GM18868 (cell line): ENCODE measurements at regions not wholly inside any gene's neighbourhood (a gene's known extent, or its start where the extent isn't known, plus 50 kb on each side); places are given as distances from the start of the nearest gene placed in this dataset.
"Not testable (repeated sequence)": the region's sequence is repeated elsewhere in the genome, so short reads cannot be mapped to it uniquely, and the experiment has no call there.

ENCODE experiments used
- ATAC-seq: cut with Tn5 transposase; IDR thresholded peaks from one replicate; pipeline ENCODE4 v1.9.1; 2021; ENCODE audit warnings: mild to moderate bottlenecking, moderate library complexity; ENCODE audit not compliant: unreplicated experiment

DNA sequence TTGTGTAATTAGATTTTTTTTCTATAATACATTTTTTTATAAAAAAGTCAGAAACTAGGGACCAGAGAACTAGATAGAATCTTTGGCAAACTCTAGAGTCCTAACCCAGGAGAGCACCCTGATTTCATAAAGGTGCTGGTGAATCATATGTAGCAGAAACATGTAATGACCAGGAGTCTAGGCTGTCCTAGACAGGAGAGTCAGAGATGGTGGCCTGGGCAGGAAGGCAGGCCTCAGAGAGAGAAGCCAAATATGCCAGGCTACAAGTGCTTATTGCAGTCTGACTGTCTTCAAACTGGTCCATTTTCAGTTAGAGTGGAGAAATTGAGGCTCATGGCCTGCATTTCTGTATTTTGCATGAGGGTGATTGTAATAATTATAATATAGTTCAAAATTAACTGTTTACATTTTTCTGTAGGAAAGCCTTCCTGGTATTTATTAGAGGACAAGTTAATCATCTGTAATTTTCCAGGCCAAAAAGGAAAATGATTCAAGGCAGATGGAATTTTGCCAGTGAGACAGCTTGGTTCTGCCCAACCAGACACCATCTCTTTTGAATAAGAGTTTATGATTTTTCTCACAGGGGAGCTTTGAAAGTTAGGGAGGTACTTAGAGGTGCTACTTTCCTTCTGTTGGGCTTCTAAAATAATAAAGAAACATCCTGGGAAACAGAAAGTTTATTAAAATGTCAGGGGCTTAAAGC, 129.8 kb downstream of the S1PR1 start:
- no peak for ATAC-seq

- no peak for ATAC-seq
Measured at GRCh38 chr1:101367630-101368029, 130.8 kb downstream of the S1PR1 start.

- no peak for ATAC-seq
Measured at GRCh38 chr1:101370488-101370887, 133.7 kb downstream of the S1PR1 start.

DNA sequence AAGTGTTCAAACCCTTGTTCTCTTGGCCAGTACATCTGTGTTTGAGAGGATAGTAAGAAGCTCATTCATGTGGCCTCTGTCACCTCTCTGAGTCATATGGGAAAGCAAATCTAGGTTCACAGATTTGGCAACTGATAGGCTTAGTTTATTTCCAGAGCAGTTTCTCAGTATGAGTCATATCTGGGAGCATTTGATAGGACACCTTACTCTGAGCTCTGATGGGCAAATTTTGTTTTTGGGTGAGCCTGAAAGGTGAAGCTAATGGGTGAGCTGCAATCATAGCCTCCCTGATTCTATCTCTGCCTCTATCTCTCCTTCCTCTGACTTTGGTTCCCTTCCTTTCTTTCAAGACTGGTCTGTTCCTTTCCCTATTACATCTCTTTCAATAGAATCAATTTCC, 134.4 kb downstream of the S1PR1 start:
- ATAC-seq: peak; percentile 94

GRCh38 chr1:101373570-101373969, 136.8 kb downstream of the S1PR1 start:
- no peak for ATAC-seq

DNA sequence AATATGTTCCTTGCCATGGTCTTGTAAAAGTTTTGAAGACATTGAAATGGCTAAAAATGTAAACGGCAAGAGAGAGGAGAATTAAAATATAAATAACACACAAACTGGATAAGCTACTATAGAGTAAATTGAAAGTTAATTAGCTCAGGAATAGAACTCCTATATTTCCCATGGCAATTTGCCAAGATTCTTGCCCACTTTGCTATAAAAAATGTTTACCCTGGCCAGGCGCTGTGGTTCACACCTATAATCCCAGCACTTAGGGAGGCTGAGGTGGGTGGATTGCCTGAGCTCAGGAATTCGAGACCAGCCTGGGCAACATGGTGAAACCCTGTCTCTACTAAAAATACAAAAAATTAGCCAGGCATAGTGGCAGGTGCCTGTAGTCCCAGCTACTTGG, 138.6 kb downstream of the S1PR1 start:
- ATAC-seq: not testable (repeated sequence)

GRCh38 chr1:101376121-101377083, 139.6 kb downstream of the S1PR1 start:
- no peak for ATAC-seq

- ATAC-seq: no peak
Measured at GRCh38 chr1:101377084-101377835, 140.4 kb downstream of the S1PR1 start.

- ATAC-seq: no peak
Measured at GRCh38 chr1:101379037-101379436, 142.2 kb downstream of the S1PR1 start.

DNA sequence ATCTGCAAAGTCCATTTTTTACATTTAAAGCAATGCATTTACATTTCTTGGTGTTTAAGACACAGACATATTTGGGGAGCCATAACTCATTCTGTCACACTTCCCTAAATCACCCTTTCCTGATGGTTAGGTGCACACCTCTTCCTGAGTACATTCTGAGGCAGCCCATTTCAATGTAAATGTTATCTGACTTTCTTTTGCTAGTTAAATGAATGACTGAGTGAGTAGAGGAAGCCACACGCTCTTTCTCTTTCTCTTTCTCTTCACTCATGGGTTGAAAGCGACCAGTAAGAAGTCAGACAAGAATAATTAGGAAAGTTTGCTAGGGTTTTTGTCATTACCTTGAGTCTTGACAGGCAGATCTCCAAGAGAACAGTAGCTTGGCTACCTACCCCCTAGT, 143.1 kb downstream of the S1PR1 start:
- ATAC-seq: peak; percentile 90

DNA sequence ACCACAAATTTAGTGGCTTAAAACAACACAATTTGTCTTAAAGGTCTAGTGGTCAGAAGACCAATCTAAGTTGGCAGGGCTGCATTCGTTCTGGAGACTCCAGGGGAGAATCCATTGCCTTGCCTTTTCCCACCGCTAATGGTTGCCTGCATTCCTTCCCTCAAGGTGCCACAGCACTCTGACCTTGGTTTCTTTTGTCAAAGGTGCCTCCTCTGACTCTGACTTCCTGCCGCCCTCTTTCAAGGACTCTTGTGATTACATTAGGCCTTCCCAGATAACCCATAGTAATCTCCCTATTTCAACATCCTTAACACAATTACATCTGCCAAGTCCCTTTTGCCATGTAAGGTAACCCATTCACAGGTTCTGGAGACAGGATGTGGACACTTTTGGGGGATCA, 145.3 kb downstream of the S1PR1 start:
- ATAC-seq: no peak

- ATAC-seq: peak; percentile 91
Measured at GRCh38 chr1:101388904-101389546, 152.2 kb downstream of the S1PR1 start.

GRCh38 chr1:101389547-101389929, 152.7 kb downstream of the S1PR1 start:
- ATAC-seq: peak; percentile 0

DNA sequence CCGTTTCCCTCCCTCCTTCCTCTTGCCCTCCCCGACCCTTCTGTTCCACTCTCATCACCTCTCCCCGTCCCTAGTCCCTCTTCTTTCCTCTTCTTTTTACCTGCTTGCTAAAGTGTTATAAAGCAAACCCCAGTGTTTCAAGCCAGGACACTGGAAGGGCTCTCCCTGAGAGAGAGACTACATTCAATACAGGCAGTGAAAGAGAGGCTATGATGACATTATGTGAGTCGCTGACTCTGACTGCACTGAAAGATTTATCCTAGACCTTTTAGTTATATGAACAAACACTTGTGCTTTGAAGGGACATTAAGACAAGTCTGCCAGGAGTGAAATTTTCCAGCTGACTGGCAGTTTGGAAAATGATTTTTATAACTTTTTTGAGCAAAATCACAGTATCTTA, 155.7 kb downstream of the S1PR1 start:
- no peak for ATAC-seq

DNA sequence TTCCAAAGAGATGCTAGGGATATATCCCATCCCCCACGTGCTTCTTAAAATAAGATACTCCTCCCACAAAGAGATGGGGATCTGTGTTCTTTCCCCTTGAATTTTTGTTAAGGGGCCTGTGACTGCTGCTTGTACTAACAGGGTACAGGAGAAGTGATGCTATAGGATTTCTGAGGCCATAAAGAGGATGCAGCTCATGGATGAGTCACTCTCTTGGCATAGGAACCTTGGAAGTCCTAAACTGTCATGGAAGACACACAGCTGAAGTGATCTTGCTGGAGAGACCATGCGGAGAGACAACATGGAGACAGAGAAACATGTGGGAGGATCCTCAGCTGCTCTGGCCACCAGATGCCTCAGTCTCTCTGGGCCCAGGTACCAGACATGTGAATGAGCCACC, 157.2 kb downstream of the S1PR1 start:
- ATAC-seq: no peak

- ATAC-seq: no peak
Measured at GRCh38 chr1:101399222-101399621, 162.4 kb downstream of the S1PR1 start.

- ATAC-seq: no peak
Measured at GRCh38 chr1:101406271-101406670, 169.5 kb downstream of the S1PR1 start.

DNA sequence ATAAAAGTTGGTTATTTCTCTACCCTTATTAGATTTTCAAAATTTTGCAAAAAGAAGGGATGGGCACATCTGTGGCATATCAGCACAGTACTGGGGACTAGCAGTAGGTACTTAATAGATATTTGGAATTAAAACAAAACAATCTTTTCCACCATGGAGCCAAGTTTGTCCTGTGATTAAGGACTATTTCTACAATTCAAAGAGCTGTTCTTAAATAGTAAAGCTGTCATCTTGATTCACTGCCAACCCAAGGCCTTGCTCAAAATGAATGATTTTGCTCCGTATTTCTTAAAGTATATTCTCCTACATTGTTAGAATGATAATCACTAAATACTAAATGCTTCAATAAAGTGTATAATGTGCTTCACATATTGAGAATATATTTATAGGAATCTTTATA, 169.9 kb downstream of the S1PR1 start:
- ATAC-seq: no peak

DNA sequence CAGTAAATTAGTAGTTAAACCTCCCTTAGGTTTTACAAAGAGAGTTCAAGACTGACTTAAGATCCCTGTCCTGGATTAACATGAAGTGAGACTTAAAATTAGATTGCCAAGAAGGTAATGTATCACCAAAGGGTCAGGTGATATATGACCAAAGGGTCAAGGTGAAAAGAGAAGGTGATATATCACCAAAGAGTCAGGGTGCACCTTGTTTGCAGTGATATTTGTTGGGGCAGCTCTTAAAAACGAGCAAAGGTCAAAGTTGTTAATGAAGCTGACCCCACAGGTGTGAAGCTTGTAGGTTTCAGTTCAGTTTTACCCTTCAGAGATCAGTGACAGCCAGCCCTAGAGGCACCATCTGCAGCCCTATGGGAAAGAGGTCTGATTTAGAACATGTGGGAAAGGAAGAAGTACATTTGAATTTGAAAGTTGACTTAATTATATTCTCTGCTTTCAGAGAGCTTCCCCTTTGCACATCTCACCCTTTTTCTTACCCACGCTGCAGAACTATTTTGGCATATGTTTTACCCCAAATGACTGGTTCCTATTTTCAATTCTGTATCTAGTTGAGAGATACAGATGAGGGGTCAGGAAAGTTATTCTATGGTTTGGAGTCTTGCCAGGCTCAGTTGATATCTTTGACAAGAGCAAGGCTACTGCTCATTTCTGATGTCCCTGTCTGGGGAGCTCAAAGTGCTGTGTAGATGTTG, 170.8 kb downstream of the S1PR1 start:
- peak; percentile 66 for ATAC-seq
